Esophagus muscularis mucosa (tissue), 4 donors: ENCODE measurements at regions not wholly inside any gene's neighbourhood (a gene's known extent, or its start where the extent isn't known, plus 50 kb on each side); places are given as distances from the start of the nearest gene placed in this dataset.

Experiments used
- DNase-seq: peaks from one replicate; pipeline ENCODE4 v3.0.0-alpha.2; 2017; ENCODE audit errors: extremely low spot score
- H3K27ac ChIP-seq, 4 donors: fragments of 200-600 bp; sonication (generic); replicated peaks in 1 of 4; 1 replicate in 3 of 4; 2 replicates in 1 of 4; pipeline ENCODE4 v1.5.1; 2016 to 2019; ENCODE audit warnings: mild to moderate bottlenecking in 1 of 4
- H3K27me3 ChIP-seq, 4 donors: fragments of 200-600 bp; sonication (generic); one replicate each; pipeline versions ENCODE4 v1.5.1 to v1.6.0; 2016 to 2019
- H3K36me3 ChIP-seq, 4 donors: fragments of 200-600 bp; sonication (generic); one replicate each; pipeline ENCODE4 v1.5.1; 2016 to 2019
- H3K4me1 ChIP-seq, 4 donors: fragments of 200-600 bp; sonication (generic); one replicate each; pipeline ENCODE4 v1.5.1; 2016 to 2019
- H3K4me3 ChIP-seq, 4 donors: fragments of 200-600 bp; sonication (generic); 1 replicate in 2 of 4; 2 replicates in 2 of 4; pipeline ENCODE4 v1.5.1; 2016 to 2019; ENCODE audit warnings: mild to moderate bottlenecking in 4 of 4, moderate library complexity in 1 of 4
- H3K9me3 ChIP-seq, 4 donors: fragments of 200-600 bp; sonication (generic); 1 replicate in 3 of 4; 2 replicates in 1 of 4; pipeline ENCODE4 v1.5.1; 2016 to 2019
- EP300 ChIP-seq: sonication (generic); formaldehyde crosslinking; IDR thresholded peaks from one replicate; pipeline ENCODE4 v1.6.1; 2017; ENCODE audit warnings: antibody characterized with exemption
- POLR2A ChIP-seq: fragments of 450-650 bp; IDR thresholded peaks from one replicate; pipeline ENCODE4 v1.6.1; 2017; ENCODE audit warnings: antibody characterized with exemption, moderate library complexity, mild to moderate bottlenecking, low read depth
- POLR2AphosphoS5 ChIP-seq, 2 donors: sonication (generic); formaldehyde crosslinking; IDR thresholded peaks; one replicate each; pipeline ENCODE4 v1.6.1; 2017; ENCODE audit warnings: antibody characterized with exemption in 2 of 2
- WGBS: methylation state at CpG from one replicate; pipeline ENCODE4 v1.1.5; 2018; 5-methylcytosine and 5-hydroxymethylcytosine counted together
- intact Hi-C: fragments of 100-400 bp; cut with DNase I; formaldehyde crosslinking; loops from one replicate; pipeline ENCODE4 v1.15.1; 2023
- TF ChIP-seq, protein P1 (sequence below), 3 experiments: fragments of 200-600 bp in 2 of 3; fragments of 450-650 bp in 1 of 3; sonication (generic) in 2 of 3; IDR thresholded peaks; one replicate each; pipeline ENCODE4 v1.5.1; 2017 to 2019; ENCODE audit warnings: antibody characterized with exemption in 3 of 3, mild to moderate bottlenecking in 2 of 3, moderate library complexity in 1 of 3

GRCh38 chr4:4685810-4686795, 144.3 kb upstream of the STX18 start:
- Histone ChIP-seq H3K4me3 (no peak overlapping the region), H3K9me3 (no peaks in the 10 kb centered on the region), H3K27ac (no peak overlapping the region), H3K27me3 (no peaks in the 10 kb centered on the region), H3K36me3 (no peaks in the 10 kb centered on the region), H3K4me1 (no peaks in the 10 kb centered on the region)
- no peak for DNase-seq
- intact Hi-C loops, result no loop called here
- WGBS, result 68% methylated on average over 10 of the region's 10 CpGs
- TF ChIP-seq POLR2AphosphoS5 (IDR thresholded peaks at IDR 0.05), result no peak
- TF ChIP-seq POLR2A, result no peak
- TF ChIP-seq EP300, result no peak
- TF ChIP-seq, protein P1, sequence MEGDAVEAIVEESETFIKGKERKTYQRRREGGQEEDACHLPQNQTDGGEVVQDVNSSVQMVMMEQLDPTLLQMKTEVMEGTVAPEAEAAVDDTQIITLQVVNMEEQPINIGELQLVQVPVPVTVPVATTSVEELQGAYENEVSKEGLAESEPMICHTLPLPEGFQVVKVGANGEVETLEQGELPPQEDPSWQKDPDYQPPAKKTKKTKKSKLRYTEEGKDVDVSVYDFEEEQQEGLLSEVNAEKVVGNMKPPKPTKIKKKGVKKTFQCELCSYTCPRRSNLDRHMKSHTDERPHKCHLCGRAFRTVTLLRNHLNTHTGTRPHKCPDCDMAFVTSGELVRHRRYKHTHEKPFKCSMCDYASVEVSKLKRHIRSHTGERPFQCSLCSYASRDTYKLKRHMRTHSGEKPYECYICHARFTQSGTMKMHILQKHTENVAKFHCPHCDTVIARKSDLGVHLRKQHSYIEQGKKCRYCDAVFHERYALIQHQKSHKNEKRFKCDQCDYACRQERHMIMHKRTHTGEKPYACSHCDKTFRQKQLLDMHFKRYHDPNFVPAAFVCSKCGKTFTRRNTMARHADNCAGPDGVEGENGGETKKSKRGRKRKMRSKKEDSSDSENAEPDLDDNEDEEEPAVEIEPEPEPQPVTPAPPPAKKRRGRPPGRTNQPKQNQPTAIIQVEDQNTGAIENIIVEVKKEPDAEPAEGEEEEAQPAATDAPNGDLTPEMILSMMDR (IDR thresholded peaks at IDR 0.05), result no peak

DNA sequence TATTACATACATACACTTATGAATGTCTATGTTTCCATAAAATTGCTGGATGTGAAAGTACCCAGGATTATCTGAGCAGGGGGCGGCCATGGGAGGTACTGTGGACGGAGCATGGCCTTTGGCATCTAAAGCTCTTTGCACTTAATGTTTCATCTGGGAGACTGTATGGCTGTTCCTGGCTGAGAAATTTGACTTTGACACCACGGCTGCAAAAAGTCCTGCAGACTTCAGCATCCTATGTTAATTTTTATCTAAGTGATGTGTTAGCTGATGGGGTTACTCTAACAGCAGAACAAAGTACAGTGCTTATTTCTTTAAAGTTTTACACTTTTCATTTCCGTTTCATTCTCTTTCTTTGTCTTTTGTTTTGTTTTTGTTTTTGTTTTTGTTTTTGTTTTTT, 139.8 kb upstream of the STX18 start:
- no peak overlapping the region for H3K4me3 ChIP-seq
- H3K4me1 ChIP-seq, result peaks cover 0 to 12% (median 9%) of the 10 kb centered on the region in 4 donors
- intact Hi-C loops, result no loop called here
- no peaks in the 10 kb centered on the region for H3K27me3 ChIP-seq
- H3K27ac ChIP-seq, result no peak overlapping the region
- H3K36me3 ChIP-seq, result no peaks in the 10 kb centered on the region
- no peaks in the 10 kb centered on the region for H3K9me3 ChIP-seq
- DNase-seq, result no peak
- 89% methylated on average over 4 of the region's 4 CpGs for WGBS
- TF ChIP-seq, protein P1 (IDR thresholded peaks at IDR 0.05), result no peak
- no peak for TF ChIP-seq EP300
- TF ChIP-seq POLR2A, result no peak

GRCh38 chr4:4680758-4681157, 138.9 kb upstream of the STX18 start:
- Histone ChIP-seq H3K4me3 (no peak overlapping the region), H3K27me3 (no peaks in the 10 kb centered on the region), H3K36me3 (no peaks in the 10 kb centered on the region), H3K9me3 (no peaks in the 10 kb centered on the region), H3K27ac (no peak overlapping the region), H3K4me1 (peaks cover 0 to 12% (median 9%) of the 10 kb centered on the region in 4 donors)
- intact Hi-C loops, result no loop called here
- TF ChIP-seq POLR2A (no peak), POLR2AphosphoS5 (IDR thresholded peaks at IDR 0.05) (no peak), EP300 (no peak)
- TF ChIP-seq, protein P1 (IDR thresholded peaks at IDR 0.05), result no peak
- WGBS, result 100% methylated on average over 2 of the region's 2 CpGs
- DNase-seq, result no peak

GRCh38 chr4:4680243-4680642, 138.4 kb upstream of the STX18 start:
- Histone ChIP-seq H3K4me1 (peaks cover 0 to 12% (median 9%) of the 10 kb centered on the region in 4 donors), H3K27me3 (no peaks in the 10 kb centered on the region), H3K4me3 (no peak overlapping the region), H3K27ac (no peak overlapping the region), H3K9me3 (no peaks in the 10 kb centered on the region), H3K36me3 (no peaks in the 10 kb centered on the region)
- no peak for TF ChIP-seq POLR2A
- TF ChIP-seq EP300, result no peak
- no peak for TF ChIP-seq POLR2AphosphoS5 (IDR thresholded peaks at IDR 0.05)
- TF ChIP-seq, protein P1 (IDR thresholded peaks at IDR 0.05), result no peak
- 97% methylated on average over 4 of the region's 4 CpGs for WGBS
- DNase-seq, result no peak
- intact Hi-C loops, result no loop called here
